IMR-90 (cell line): ENCODE measurements at regions not wholly inside any gene's neighbourhood (a gene's known extent, or its start where the extent isn't known, plus 50 kb on each side); places are given as distances from the start of the nearest gene placed in this dataset.

Source experiments
- ATAC-seq: fragments of 200-7000 bp; cut with Tn5 transposase; 2 replicates; pipeline ENCODE4 v1.9.1; 2020; ENCODE audit warnings: low read depth, mild to moderate bottlenecking, moderate library complexity
- BruUV-seq: library from RNA; stranded (reverse); fragments of 400-500 nt; replicated peaks from 2 replicates; lab custom pipeline; 2021; lab: Mats Ljungman, UMichigan
- CTCF ChIA-PET: fragments of 300-600 bp; formaldehyde crosslinking; extraction: SDS; loops from one replicate; lab custom pipeline; 2021; ENCODE audit warnings: antibody characterized with exemption; lab: Yijun Ruan, JAX
- POLR2A ChIA-PET: fragments of 300-600 bp; sonication (Branson Sonifier 250); formaldehyde crosslinking; loops from one replicate; lab custom pipeline; 2022; ENCODE audit warnings: antibody characterized with exemption; ENCODE audit not compliant: unreplicated experiment; lab: Charles Lee
- DNase-seq: peaks from one replicate; pipeline ENCODE4 v3.0.0; 2013
- H2AFZ ChIP-seq: replicated peaks from 2 replicates; pipeline ENCODE3; 2013; ENCODE audit warnings: low read length, mild to moderate bottlenecking; ENCODE audit not compliant: poor library complexity
- H2AK5ac ChIP-seq: 2 replicates; pipeline ENCODE4 v1.6.1; 2013; ENCODE audit warnings: low read depth, low read length, inconsistent platforms
- H2AK9ac ChIP-seq: replicated peaks from 2 replicates; pipeline ENCODE3; 2013; ENCODE audit warnings: mild to moderate bottlenecking, low read depth, low read length, moderate library complexity; ENCODE audit not compliant: poor library complexity
- H2BK120ac ChIP-seq: 2 replicates; pipeline ENCODE4 v1.6.1; 2013; ENCODE audit warnings: low read depth, low read length, inconsistent platforms
- H2BK15ac ChIP-seq: 3 replicates; pipeline ENCODE4 v1.6.1; 2013; ENCODE audit warnings: low read depth, low read length, inconsistent platforms
- H2BK20ac ChIP-seq: 2 replicates; pipeline ENCODE4 v1.6.1; 2013; ENCODE audit warnings: low read depth, mild to moderate bottlenecking, inconsistent platforms, low read length, moderate library complexity
- H2BK5ac ChIP-seq: 2 replicates; pipeline ENCODE4 v1.6.1; 2013; ENCODE audit warnings: mild to moderate bottlenecking, low read depth, low read length, inconsistent platforms; ENCODE audit not compliant: poor library complexity, severe bottlenecking
- H3K14ac ChIP-seq: replicated peaks from 2 replicates; pipeline ENCODE4 v1.6.1; 2013; ENCODE audit warnings: low read depth, low read length, inconsistent platforms
- H3K18ac ChIP-seq: 2 replicates; pipeline ENCODE4 v1.6.1; 2013; ENCODE audit warnings: low read depth, low read length, control low read depth
- H3K23ac ChIP-seq: 2 replicates; pipeline ENCODE4 v1.6.1; 2013; ENCODE audit warnings: low read depth, low read length, inconsistent platforms
- H3K27ac ChIP-seq: 2 replicates; pipeline ENCODE4 v1.5.1; 2013; ENCODE audit warnings: mild to moderate bottlenecking, control low read depth, low read length; ENCODE audit not compliant: insufficient read depth
- H3K27me3 ChIP-seq: 2 replicates; pipeline ENCODE4 v1.6.1; 2013; ENCODE audit warnings: low read length; ENCODE audit not compliant: control insufficient read depth, insufficient read depth
- H3K36me3 ChIP-seq: 2 replicates; pipeline ENCODE4 v1.6.1; 2013; ENCODE audit warnings: low read length, mixed read lengths; ENCODE audit not compliant: control insufficient read depth, insufficient read depth
- H3K4ac ChIP-seq: 2 replicates; pipeline ENCODE4 v1.6.1; 2013; ENCODE audit warnings: low read depth, low read length, inconsistent platforms
- H3K4me1 ChIP-seq: 2 replicates; pipeline ENCODE4 v1.6.1; 2013; ENCODE audit warnings: low read length, mixed read lengths; ENCODE audit not compliant: control insufficient read depth, insufficient read depth
- H3K4me2 ChIP-seq: 2 replicates; pipeline ENCODE4 v1.6.1; 2013; ENCODE audit warnings: low read depth, mild to moderate bottlenecking, control low read depth, low read length, moderate library complexity
- H3K4me3 ChIP-seq: 2 replicates; pipeline ENCODE4 v1.5.1; 2013; ENCODE audit warnings: low read depth, mild to moderate bottlenecking, control low read depth, low read length, moderate library complexity; ENCODE audit not compliant: insufficient read depth
- H3K56ac ChIP-seq: 2 replicates; pipeline ENCODE4 v1.6.1; 2013; ENCODE audit warnings: low read length, inconsistent platforms; ENCODE audit not compliant: insufficient read depth; ENCODE audit errors: extremely low read depth
- H3K79me1 ChIP-seq, 2 experiments: 2 replicates each; pipeline ENCODE4 v1.6.1; 2013; ENCODE audit warnings: low read length in 2 of 2, inconsistent platforms in 1 of 2, low read depth in 1 of 2
- H3K9ac ChIP-seq: 2 replicates; pipeline ENCODE4 v1.6.1; 2013; ENCODE audit warnings: low read depth, low read length, control low read depth
- H3K9me1 ChIP-seq: 2 replicates; pipeline ENCODE4 v1.6.1; 2013; ENCODE audit warnings: low read length, inconsistent platforms; ENCODE audit not compliant: insufficient read depth
- H3K9me3 ChIP-seq: 2 replicates; pipeline ENCODE4 v1.6.1; 2013; ENCODE audit warnings: low read length; ENCODE audit not compliant: control insufficient read depth, insufficient read depth
- H4K20me1 ChIP-seq: 2 replicates; pipeline ENCODE4 v1.6.1; 2013; ENCODE audit warnings: low read length, inconsistent platforms; ENCODE audit not compliant: insufficient read depth
- H4K5ac ChIP-seq: 2 replicates; pipeline ENCODE4 v1.6.1; 2013; ENCODE audit warnings: mild to moderate bottlenecking, low read depth, low read length, control low read depth
- H4K8ac ChIP-seq, 2 experiments: 2 replicates each; pipeline ENCODE4 v1.6.1; 2013; ENCODE audit warnings: low read depth in 2 of 2, low read length in 2 of 2, control low read depth in 1 of 2, inconsistent platforms in 1 of 2
- H4K91ac ChIP-seq: 2 replicates; pipeline ENCODE4 v1.6.1; 2013; ENCODE audit warnings: low read depth, low read length, inconsistent platforms; ENCODE audit not compliant: insufficient read depth
- CEBPB ChIP-seq: IDR thresholded peaks from 2 replicates; pipeline ENCODE4 v1.6.1; 2012; ENCODE audit warnings: low read depth, low read length, improper control_type of control experiment
- CHD1 ChIP-seq: IDR thresholded peaks from 2 replicates; pipeline ENCODE4 v1.6.1; 2012; ENCODE audit warnings: low read depth, low read length, improper control_type of control experiment
- MAFK ChIP-seq: IDR thresholded peaks from 2 replicates; pipeline ENCODE4 v1.6.1; 2012; ENCODE audit warnings: low read depth, low read length, improper control_type of control experiment
- MAZ ChIP-seq: IDR thresholded peaks from 2 replicates; pipeline ENCODE4 v1.6.1; 2012; ENCODE audit warnings: low read depth, mild to moderate bottlenecking, low read length, improper control_type of control experiment, moderate library complexity, borderline replicate concordance
- NFE2L2 ChIP-seq: fragments of 150-350 bp; IDR thresholded peaks from 2 replicates; pipeline ENCODE4 v1.6.1; 2016; ENCODE audit warnings: low read depth, mild to moderate bottlenecking, low read length
- POLR2A ChIP-seq: IDR thresholded peaks from 2 replicates; pipeline ENCODE4 v1.6.1; 2012; ENCODE audit warnings: mild to moderate bottlenecking, low read depth, low read length
- RCOR1 ChIP-seq: IDR thresholded peaks from 2 replicates; pipeline ENCODE4 v1.6.1; 2012; ENCODE audit warnings: mild to moderate bottlenecking, low read length, improper control_type of control experiment; ENCODE audit not compliant: insufficient replicate concordance
- RFX5 ChIP-seq: IDR thresholded peaks from 2 replicates; pipeline ENCODE4 v1.8.0; 2012; ENCODE audit warnings: low read depth, mild to moderate bottlenecking, low read length, moderate library complexity
- dilution Hi-C: fragments of 300-500 bp; cut with HindIII; formaldehyde crosslinking; loops from one replicate; pipeline ENCODE4 v1.14.3; 2018; ENCODE audit warnings: low sequenced_read_pairs; ENCODE audit not compliant: unreplicated experiment
- in situ Hi-C: fragments of 300-500 bp; cut with MboI; formaldehyde crosslinking; loops from 3 replicates; pipeline ENCODE4 v1.14.3; 2019; ENCODE audit warnings: low sequenced_read_pairs, inconsistent platforms, mixed read lengths
- intact Hi-C: fragments of 100-400 bp; cut with micrococcal nuclease; formaldehyde crosslinking; loops from 2 replicates; pipeline ENCODE4 v1.10.0; 2022
- TF ChIP-seq, protein P1 (sequence below): fragments of 150-350 bp; IDR thresholded peaks from 2 replicates; pipeline ENCODE4 v1.6.1; 2017; ENCODE audit warnings: mild to moderate bottlenecking, antibody characterized with exemption, low read length, low read depth

DNA sequence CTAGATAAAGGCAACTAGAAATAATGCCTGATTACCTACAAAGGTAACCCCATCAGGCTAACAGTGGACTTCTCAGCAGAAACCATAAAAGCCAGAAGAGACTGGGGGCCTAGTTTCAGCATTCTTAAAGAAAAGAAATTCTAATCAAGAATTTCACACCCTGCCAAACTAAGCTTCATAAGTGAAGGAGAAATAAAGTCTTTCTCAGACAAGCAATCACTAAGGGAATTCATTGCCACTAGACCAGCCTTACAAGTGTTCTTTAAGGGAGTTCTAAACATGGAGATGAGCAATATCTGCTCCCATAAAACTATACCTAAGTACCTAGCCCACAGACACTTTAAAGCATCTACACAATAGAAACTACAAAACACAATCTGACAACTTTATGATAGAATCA lies 823.5 kb downstream of the PCDH17 start:
- dilution Hi-C loops: no loop called here
- no peak overlapping the region for H3K23ac ChIP-seq
- DNase-seq: no peak
- H4K91ac ChIP-seq: no peak overlapping the region
- H3K9me3 ChIP-seq: no peaks in the 10 kb centered on the region
- no peaks in the 10 kb centered on the region for H3K4me1 ChIP-seq
- no peak overlapping the region for H2BK15ac ChIP-seq
- no peak overlapping the region for H2BK120ac ChIP-seq
- no peak overlapping the region for H3K18ac ChIP-seq
- no peaks in the 10 kb centered on the region for H4K20me1 ChIP-seq
- POLR2A ChIA-PET: no interaction called here
- no peak overlapping the region for H2BK20ac ChIP-seq
- no peak overlapping the region for H3K27ac ChIP-seq
- no peaks in the 10 kb centered on the region for H3K27me3 ChIP-seq
- no peak overlapping the region for H2AK5ac ChIP-seq
- no peak overlapping the region for H4K8ac ChIP-seq
- H4K5ac ChIP-seq: no peak overlapping the region
- no peaks in the 10 kb centered on the region for H3K79me1 ChIP-seq
- H2AFZ ChIP-seq: no peak overlapping the region
- CTCF ChIA-PET: no interaction called here
- no peak overlapping the region for H2BK5ac ChIP-seq
- no peak overlapping the region for H3K4me3 ChIP-seq
- in situ Hi-C loops: no loop called here
- no peak overlapping the region for H3K14ac ChIP-seq
- H3K9ac ChIP-seq: no peak overlapping the region
- H3K56ac ChIP-seq: no peak overlapping the region
- BruUV-seq: no TSS peak
- no peaks in the 10 kb centered on the region for H3K36me3 ChIP-seq
- H2AK9ac ChIP-seq: no peak overlapping the region
- H3K4ac ChIP-seq: no peak overlapping the region
- no peak for TF ChIP-seq NFE2L2
- TF ChIP-seq RCOR1: no peak
- no peak for TF ChIP-seq MAFK
- TF ChIP-seq POLR2A: no peak
- no peak for TF ChIP-seq RFX5
- TF ChIP-seq MAZ: no peak
- TF ChIP-seq CEBPB: no peak
- no peak for TF ChIP-seq CHD1
- TF ChIP-seq, protein P1, sequence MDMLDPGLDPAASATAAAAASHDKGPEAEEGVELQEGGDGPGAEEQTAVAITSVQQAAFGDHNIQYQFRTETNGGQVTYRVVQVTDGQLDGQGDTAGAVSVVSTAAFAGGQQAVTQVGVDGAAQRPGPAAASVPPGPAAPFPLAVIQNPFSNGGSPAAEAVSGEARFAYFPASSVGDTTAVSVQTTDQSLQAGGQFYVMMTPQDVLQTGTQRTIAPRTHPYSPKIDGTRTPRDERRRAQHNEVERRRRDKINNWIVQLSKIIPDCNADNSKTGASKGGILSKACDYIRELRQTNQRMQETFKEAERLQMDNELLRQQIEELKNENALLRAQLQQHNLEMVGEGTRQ: no peak
- intact Hi-C loops: no loop called here
- no peaks in the 10 kb centered on the region for H3K9me1 ChIP-seq
- no peak for ATAC-seq
- H3K4me2 ChIP-seq: no peak overlapping the region
